Hematopoietic multipotent progenitor cell (in vitro differentiated cells): ENCODE measurements at regions not wholly inside any gene's neighbourhood (a gene's known extent, or its start where the extent isn't known, plus 50 kb on each side); places are given as distances from the start of the nearest gene placed in this dataset.

Experiments used
- DNase-seq, 3 donors: peaks; one replicate each; pipeline ENCODE4 v3.0.0-alpha.2; 2011 to 2015; ENCODE audit warnings: low read depth in 2 of 3, low spot score in 2 of 3

DNA sequence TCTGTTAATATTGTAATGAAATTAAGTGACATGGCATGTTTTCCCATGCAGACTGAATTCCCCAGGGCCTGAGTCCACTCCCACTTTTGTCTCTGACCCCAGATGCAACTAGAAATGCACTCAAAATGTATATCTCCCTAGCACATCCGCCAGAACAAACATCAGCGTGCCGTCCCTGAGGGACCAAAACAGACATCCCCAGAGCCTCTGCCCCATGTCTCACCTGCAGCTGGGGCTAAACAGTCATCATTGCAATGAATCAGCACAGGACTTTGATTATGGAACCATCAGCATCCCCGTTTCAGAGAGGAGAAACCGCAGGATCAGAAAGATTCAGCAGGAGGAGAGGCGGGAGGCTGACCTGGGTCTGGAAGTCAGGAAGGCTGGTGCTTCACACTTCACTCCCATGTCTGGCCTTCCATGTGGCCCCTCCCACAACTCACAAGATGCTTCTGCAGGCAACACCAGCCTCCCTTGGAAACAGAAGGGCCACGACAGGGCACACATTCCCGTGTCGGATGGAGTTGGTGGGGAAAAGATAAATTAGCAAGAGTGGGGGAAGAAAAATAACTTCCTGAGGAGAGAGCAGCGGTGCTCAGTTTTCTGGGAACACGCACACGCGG lies 130.6 kb upstream of the VSTM2B start:
- no peak for DNase-seq

DNA sequence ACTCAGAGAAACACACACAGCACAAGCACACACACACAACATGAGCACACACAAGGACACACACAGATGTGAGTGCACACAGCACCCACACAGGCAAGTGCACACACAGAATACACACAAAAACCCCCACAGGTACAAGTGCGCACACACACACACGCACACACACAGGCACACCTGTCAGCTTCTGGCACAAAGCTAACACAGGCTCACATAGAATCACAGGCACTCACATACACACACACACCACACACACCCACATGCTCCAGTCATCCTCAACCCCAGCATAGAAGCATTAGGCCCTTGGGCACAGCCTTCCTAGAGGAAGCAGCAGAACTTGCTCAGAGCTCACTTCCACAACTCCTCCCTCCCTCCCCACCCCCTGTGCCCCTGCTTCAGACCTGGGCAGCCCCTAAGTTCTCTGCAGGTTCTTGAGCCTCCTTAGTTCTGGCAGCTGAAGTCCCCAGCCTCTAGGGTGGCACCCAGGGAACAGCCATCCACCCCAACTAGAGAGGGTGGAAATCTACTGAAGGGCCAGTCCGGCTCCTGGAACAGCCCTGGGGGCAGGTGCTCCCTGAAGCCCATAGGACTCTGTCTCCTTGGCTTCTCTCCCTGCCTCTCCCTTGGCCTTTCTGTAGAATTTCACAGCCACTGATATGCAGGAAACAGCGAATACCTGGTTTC lies 129.9 kb upstream of the VSTM2B start:
- DNase-seq: no peak

DNA sequence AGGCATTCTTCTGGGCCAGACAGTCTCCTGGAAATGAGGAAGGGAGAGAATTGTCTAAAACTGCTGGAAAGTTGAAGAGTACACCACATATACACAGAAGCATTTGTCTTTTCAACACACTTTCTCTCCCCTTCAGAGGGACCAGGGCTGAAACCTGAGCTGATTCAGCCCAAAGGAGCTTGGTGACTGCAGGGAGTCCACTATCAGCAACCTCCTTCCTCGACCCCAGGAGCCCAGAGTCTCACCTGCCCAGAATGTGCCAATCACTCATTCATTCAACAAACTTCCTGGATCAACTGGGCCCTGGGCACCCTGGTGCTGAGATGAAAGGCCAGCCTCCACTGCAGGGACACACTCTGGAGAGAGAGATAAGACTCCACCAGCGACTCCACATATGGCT lies 128.9 kb upstream of the VSTM2B start:
- DNase-seq: no peak

DNA sequence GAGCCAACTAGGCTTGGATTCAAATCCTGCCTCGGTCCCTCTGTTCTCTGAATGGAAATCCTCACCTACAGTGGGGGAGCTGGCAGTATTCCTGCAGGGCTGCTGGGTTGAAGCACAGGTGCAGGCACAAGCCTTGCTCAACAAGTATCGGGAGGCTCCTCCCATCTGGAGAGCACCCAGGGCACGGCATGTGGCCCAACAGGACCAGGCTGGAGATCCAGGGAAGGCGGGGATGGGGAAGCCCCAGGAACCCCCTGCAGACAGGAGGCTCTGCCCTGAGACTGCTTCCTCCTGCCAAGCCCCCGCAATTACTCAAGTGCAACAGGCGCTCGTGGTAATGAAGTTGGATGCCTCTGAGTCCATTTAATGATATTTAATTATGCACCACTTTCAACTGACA lies 128.0 kb upstream of the VSTM2B start:
- DNase-seq: no peak

DNA sequence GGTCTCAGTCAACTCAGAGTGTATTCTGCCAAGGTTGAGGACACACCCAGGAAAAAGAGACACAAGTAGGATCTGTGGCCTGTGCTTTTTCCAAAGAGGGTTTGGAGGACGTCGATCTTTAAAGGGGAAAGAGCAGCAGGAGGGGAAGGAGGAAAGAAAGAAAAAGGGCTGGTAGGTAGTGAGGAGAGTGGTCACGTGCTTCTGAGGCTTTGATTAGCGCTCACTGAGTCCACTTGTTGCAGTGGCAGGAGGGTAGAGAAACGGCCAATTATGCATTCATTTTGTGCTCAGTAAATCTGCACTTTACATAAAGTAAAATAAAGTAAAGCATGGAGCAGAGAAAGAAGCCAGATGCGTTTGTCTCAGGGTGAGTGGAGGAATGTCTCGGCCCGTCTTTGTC lies 126.0 kb upstream of the VSTM2B start:
- no peak for DNase-seq

DNA sequence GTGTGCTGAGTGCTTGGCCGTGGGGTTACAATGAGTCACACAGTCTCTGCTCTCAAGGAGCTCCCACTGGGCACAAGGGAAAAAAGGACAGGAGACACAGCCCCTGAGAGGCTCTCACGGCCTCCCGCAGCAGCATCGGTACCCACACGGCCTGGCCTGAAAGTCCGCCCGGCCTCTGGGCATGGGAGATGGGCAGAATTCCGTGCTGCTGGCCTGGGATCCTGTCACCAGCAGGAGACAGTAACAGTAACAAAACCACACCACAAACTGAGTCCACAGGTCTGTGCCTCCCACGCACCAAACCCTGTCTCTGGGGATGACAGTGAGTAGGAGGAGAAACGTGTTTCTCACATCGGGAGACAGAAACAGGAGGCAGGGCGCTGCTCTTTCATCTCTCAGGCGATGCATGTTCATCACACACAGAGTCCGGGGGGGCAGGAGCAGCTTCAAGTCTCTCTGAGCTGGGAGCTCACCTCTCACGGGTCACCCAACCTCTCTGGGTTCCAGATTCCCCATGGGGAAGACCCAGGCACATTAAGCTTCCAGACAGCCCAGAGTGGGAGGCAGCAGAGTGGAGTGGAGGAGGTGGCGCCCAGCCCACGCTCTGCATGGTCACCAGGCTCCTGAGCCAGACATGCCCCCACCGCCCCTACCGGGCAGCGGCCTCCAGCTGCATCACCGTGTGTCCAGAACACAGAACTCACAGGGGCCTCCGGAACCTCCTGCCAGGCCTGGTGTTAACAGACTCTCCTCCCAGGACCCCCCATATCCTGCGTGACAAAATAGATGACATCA lies 124.7 kb upstream of the VSTM2B start:
- no peak for DNase-seq

DNA sequence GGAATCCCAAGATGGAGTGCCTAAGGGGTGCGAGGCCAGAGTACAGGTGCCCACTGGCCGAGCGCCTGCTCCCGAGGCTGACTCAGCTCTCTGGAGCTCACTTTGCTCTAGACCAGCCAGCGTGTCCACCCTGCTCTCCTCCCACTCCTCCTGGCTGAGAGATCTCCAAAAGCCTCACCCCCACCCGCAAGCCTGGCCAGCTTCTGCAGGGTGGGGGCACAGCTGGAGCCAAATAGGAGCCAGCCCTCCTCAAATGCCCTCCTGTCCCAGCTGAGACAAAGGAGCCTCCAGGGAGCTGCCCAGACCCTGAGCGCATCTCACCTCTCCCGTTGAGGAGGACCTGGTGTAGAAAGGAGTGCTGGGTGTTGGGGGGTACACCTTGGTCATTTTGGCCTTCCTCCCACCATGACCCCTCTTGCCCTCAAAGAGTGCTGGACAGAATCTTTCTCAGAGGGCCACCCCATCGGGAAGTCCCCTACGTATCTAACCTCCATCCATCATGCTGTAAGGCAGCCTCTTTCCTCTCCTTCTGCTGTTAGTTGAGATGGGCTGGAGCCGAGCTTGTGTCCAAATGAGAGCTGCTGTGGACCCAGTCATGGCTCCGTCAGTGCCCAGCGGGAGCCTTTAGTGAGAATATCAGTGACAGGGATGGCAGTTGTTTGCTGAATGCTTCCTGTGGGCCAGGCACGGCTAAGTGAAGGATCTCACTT lies 123.9 kb upstream of the VSTM2B start:
- DNase-seq: no peak

DNA sequence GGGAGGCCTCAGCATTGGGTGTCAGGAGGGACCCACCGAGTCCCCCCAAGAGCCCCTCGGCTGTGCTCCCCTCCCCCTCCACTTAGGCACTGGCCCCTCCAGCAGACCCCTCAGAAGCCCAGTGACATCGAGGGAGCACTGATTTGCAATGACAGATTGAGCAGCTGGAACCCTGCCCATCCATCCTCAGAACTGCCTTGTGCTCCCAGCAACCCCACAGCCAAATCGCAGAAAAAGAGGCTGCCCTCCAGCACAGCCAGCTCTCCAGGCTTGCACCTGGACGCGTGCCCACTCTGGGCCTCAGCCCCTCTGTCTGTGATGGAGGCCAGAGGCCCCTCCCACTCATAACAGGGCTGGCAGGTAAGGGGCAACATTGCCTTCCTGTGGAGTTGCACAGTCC lies 123.2 kb upstream of the VSTM2B start:
- DNase-seq: no peak

DNA sequence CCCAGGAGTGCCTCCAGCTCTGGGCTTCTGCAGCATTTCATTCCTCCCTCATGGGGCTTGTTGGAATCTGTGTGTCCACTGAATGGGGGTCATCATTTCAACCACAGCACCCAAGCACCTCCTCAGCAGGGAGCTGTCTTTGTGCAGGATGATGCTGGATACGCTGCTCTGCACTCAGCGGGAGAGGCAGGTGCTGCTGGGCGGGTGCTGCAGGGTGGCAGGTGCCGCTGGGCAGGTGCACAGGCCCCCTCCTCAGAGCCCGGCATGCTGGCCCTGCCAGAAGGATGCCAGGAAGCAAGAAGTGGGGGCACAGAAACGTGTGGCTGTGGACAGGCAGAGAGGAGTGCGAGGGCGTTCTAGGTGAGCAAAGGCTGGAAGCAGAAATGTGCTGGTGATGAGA lies 121.8 kb upstream of the VSTM2B start:
- DNase-seq: no peak

DNA sequence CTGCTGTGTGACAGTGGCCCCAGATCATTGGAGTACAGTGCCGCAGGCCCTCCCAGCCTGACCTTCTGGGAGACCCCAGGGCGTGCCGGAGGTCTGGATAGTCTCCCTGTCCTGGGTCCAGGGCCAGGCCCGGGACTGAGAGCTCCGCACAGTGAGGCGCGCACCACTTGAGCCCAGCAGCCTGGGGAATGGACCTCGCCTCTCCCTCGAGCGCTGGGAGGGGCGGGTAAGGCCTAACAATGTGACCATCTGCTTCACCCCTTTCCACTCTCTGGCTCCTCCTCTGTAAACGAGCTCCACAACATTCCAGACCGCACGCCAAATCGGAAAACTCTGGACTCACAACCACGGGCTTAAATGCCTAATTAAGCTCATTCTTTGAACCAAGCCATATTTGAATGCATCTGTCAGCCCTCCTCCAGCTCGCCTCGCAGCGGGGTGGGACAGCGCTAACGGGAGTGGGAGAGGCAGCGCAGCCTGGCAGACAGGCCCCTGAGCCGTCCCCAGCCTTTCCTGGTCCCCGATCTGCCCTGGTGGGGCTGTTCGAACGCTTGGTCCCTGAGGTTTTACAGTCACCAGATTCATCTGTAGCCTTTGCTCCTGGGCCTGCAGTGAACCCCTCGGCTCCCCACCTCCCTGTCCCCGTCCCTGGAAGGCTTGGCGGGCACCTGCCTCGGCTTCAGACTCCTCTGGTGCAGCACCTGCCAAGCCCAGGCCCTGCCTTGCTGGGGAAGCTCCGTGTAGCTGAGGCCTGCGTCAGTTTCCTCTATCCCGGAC lies 120.7 kb upstream of the VSTM2B start:
- no peak for DNase-seq

DNA sequence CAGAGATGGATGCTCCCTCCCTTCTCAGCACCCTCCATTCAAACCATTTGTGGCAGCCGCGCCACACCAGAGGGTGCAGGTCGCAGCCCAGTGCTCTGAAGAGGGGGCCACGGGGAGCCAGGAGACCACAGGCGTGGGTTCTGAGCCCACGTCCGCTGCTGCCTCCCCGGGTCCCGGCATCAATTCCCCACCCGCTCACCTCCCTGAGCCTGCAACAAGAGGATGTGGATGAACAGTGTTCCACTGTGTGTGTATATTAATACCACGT lies 120.1 kb upstream of the VSTM2B start:
- DNase-seq: no peak

DNA sequence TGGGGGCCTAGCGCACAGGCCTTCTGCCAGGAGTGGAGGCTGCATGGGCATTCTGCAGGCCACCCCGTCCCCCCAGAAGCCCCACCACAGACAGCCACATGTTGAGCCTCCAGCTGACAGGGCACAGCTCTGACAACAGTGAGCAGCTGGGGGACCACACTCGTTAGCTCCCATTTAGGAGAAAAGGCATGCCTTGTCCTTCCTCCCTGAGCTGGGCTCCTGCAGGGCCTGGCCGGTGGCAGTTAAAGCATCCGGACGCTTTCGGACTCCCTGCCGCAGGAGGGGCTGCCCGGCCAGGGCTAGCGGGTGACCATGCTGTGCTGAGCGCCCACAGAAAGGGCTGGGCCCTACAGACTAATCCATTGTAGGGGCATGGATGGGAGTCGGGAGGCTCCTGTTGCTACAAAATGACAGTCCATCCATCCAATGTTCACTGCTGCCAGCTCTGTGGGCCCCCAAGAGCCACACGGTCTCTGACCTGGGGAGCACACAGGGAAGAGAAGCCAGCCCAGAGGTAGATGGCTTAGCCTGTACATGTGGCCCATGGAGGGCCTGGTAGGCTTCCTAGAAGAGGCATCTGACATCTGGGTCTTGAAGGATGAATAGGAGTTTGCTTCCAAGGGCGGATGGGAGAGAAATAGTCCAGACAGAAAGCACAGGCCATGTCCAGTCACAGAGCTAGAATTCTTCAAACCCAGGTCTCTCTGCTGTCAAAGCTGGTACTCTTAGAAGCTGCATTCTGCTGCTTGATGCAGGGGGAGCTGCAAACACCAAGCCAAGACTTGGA lies 116.5 kb upstream of the VSTM2B start:
- no peak for DNase-seq

DNA sequence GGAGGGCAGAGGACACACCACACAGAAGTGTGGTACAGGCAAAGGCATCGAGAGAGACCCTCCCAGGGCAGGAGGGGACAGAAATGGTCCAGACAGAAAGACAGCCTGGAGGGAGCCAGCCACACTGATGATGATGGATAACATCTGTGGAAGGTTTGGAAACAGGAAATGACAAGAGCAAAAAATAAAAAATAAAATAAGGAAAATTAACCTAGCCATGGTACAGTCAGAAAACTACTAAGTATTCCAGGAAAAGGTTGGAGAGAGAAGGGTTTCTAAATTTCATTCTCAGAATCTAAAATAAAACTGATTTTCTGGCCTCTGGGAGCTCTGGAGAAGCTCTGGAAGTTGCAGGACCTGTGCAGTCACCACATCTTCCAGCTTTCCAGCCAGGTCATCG lies 115.2 kb upstream of the VSTM2B start:
- no peak for DNase-seq

DNA sequence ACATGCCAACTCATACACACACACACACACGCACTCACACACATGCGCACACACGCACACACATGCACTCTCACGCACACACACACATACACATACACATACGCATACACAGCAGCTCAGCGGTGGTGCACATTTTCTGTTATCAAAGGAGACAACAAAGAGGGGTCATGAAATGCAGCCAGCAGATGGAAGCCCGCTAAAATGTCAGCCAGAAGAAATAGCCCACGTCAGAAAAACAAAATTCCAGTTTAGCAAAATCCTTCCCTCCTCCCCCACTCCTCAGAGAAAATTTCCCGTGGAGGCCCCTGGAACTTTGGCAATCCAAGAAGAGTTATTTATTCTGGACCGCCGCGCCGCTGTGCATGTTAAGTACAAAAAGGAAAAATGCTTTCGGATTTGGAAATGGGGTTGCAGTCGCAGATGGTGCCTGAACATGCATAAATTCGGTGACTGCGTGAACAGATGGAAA lies 114.6 kb upstream of the VSTM2B start:
- DNase-seq: no peak

DNA sequence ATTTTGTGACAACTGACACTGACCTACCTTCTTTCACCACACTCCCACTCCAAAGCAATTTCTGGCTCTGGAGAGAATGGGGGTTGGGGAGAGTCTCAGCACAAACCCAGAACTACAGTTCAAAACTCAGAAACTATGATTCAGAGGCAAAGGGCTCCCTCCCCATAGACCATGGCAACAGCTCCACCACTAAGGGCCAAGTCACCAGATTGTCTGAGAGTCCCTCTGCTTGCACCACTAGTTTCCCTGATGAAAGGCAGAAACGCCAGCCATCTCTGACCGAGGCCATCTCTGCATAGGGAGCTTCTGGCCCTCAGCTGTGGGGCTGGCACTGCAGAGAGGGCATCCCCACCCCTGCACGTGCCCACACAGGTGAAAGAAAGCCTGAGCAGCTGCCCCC lies 112.4 kb upstream of the VSTM2B start:
- DNase-seq: no peak

DNA sequence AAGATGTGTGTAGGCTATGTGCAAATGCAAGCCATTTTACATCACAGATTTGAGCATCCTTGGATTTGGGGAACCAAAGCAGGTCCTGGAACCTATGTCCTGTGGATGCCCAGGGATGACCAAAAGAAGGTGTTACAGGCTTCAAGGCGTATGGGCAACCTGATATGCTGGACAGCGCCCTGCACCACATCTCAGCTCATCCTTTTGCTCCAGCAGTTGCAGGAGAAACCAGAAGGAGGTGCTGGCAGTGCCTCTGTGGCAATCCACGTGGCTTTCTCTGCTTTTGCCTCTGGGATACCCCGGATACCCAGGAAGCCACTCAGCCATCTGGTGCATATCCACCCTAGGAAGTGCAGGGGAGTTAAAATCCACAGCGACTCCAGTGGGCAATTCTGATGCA lies 110.3 kb upstream of the VSTM2B start:
- DNase-seq: no peak

DNA sequence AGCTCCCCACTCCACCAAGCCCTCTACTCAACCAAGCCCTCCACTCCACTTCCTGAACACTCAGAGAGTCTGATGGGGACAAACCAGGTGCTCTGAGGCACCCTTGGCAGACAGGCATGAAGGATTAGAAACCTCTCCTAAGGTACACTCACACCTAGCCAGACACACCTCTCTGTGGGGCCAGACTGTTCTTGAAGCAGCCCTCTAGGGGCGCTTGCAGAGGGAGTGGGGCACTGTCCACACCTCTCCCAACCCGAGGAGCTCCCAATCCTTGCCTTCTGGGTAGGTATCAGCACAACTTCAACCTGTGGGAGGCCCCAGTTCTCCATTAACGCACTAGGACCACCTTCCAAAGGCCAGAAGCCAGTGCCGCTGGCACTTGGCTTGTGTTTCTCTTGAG lies 108.7 kb upstream of the VSTM2B start:
- no peak for DNase-seq

DNA sequence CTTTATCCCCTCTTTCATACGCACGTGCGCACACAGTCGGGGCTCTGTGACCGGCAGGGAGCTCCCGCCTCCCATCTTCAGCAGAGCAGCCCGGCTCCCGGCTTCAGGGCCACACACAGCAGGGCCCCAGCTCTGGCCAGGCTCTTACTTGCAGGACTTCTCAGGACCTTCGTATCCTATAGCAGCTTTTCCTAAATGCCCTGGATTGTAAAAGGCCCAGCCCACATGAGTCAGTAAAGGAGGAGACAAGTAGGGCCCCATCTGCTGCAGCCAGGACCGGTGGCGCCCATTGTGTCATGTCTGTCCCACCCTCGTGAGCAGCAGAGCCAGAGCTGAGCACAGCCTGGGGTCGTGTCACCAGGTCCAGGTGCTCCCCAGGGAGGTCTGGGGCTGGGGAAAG lies 107.6 kb upstream of the VSTM2B start:
- no peak for DNase-seq

DNA sequence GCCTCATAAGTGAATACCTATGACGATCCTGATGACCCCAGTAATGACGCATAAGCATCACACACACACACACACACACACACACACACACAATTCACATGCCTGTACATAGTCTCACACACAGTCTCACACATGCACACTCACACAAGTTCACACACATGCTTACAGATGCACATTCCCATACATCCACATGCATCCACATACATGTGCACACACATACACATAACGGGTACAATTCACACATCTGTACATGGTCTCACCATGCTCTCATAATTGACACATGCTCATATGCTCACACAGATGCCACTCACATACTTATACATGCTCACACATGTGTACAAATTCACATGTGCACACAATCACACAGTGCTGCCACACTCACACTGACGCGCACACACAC lies 105.7 kb upstream of the VSTM2B start:
- no peak for DNase-seq
